ENCODE measurements at regions not wholly inside any gene's neighbourhood (a gene's known extent, or its start where the extent isn't known, plus 50 kb on each side); places are given as distances from the start of the nearest gene placed in this dataset.

GRCh38 chr11:116107229-116107628 is 603.0 kb upstream of the CADM1 start:
- no peak for DNase-seq (ENCODE audit: low spot score, unreplicated experiment)

GRCh38 chr11:116104498-116105174 is 600.4 kb upstream of the CADM1 start:
- no peak for TF ChIP-seq CTCF (IDR thresholded peaks at IDR 0.05; ENCODE audit: unreplicated experiment)
- no peaks in the 10 kb centered on the region for H3K4me1 Mint-ChIP-seq (ENCODE audit: low read depth)
- no peak for DNase-seq (ENCODE audit: low spot score, unreplicated experiment)
- H3K9me3 Mint-ChIP-seq (ENCODE audit: low read depth), result no peaks in the 10 kb centered on the region
- no peak overlapping the region for H3K27ac Mint-ChIP-seq
- peaks cover 19% of the 10 kb centered on the region for H3K27me3 Mint-ChIP-seq
- H3K4me3 Mint-ChIP-seq (ENCODE audit: low read depth), result no peak overlapping the region
- no peaks in the 10 kb centered on the region for H3K36me3 Mint-ChIP-seq (ENCODE audit: insufficient read depth)

More at GRCh38 chr11:116107229-116107628, 603.0 kb upstream of the CADM1 start:
- no peak for TF ChIP-seq CTCF (IDR thresholded peaks at IDR 0.05; ENCODE audit: unreplicated experiment)
- Mint-ChIP-seq H3K4me1 (ENCODE audit: low read depth) (no peaks in the 10 kb centered on the region), H3K27ac (no peak overlapping the region), H3K9me3 (ENCODE audit: low read depth) (no peaks in the 10 kb centered on the region), H3K4me3 (ENCODE audit: low read depth) (no peak overlapping the region), H3K36me3 (ENCODE audit: insufficient read depth) (no peaks in the 10 kb centered on the region), H3K27me3 (peaks cover 10% of the 10 kb centered on the region)

GRCh38 chr11:116101902-116102301 is 597.7 kb upstream of the CADM1 start:
- H3K9me3 Mint-ChIP-seq (ENCODE audit: low read depth), result no peaks in the 10 kb centered on the region
- H3K4me3 Mint-ChIP-seq (ENCODE audit: low read depth), result no peak overlapping the region
- peaks cover 10% of the 10 kb centered on the region for H3K4me1 Mint-ChIP-seq (ENCODE audit: low read depth)
- peaks cover 32% of the 10 kb centered on the region for H3K27me3 Mint-ChIP-seq
- H3K36me3 Mint-ChIP-seq (ENCODE audit: insufficient read depth), result no peaks in the 10 kb centered on the region
- H3K27ac Mint-ChIP-seq, result no peak overlapping the region
- TF ChIP-seq CTCF (IDR thresholded peaks at IDR 0.05; ENCODE audit: unreplicated experiment), result no peak
- DNase-seq (ENCODE audit: low spot score, unreplicated experiment), result no peak

- H3K27ac Mint-ChIP-seq, result no peak overlapping the region
- no peak for TF ChIP-seq CTCF (IDR thresholded peaks at IDR 0.05; ENCODE audit: unreplicated experiment)
Measured at GRCh38 chr11:116100016-116100415, 595.8 kb upstream of the CADM1 start.

GRCh38 chr11:116099541-116099940 is 595.3 kb upstream of the CADM1 start:
- Mint-ChIP-seq H3K9me3 (ENCODE audit: low read depth) (no peaks in the 10 kb centered on the region), H3K4me3 (ENCODE audit: low read depth) (no peak overlapping the region), H3K27me3 (peaks cover 46% of the 10 kb centered on the region), H3K27ac (no peak overlapping the region), H3K36me3 (ENCODE audit: insufficient read depth) (no peaks in the 10 kb centered on the region), H3K4me1 (ENCODE audit: low read depth) (peaks cover 10% of the 10 kb centered on the region)
- DNase-seq (ENCODE audit: low spot score, unreplicated experiment), result no peak
- no peak for TF ChIP-seq CTCF (IDR thresholded peaks at IDR 0.05; ENCODE audit: unreplicated experiment)

More at GRCh38 chr11:116100016-116100415, 595.8 kb upstream of the CADM1 start:
- Mint-ChIP-seq H3K4me1 (ENCODE audit: low read depth) (peaks cover 10% of the 10 kb centered on the region), H3K9me3 (ENCODE audit: low read depth) (no peaks in the 10 kb centered on the region), H3K4me3 (ENCODE audit: low read depth) (no peak overlapping the region), H3K27me3 (peaks cover 43% of the 10 kb centered on the region), H3K36me3 (ENCODE audit: insufficient read depth) (no peaks in the 10 kb centered on the region)
- DNase-seq (ENCODE audit: low spot score, unreplicated experiment), result no peak

All from progenitor cell of endocrine pancreas (in vitro differentiated cells).